ENCODE measurements at regions not wholly inside any gene's neighbourhood (a gene's known extent, or its start where the extent isn't known, plus 50 kb on each side); places are given as distances from the start of the nearest gene placed in this dataset.

- no peak for DNase-seq (ENCODE audit: low read depth in 2 of 2)
- Histone ChIP-seq H3K79me2 (ENCODE audit: control insufficient read depth, insufficient read depth, low read length) (no peaks in the 10 kb centered on the region), H3K36me3 (ENCODE audit: control insufficient read depth, insufficient read depth, low read length) (no peaks in the 10 kb centered on the region), H3K27ac (ENCODE audit: insufficient read depth, low read length) (no peak overlapping the region), H3K27me3 (ENCODE audit: control insufficient read depth, insufficient read depth, low read length) (peaks cover 3% of the 10 kb centered on the region), H3K4me1 (ENCODE audit: control insufficient read depth, extremely low read depth, insufficient read depth, low read length) (no peaks in the 10 kb centered on the region), H3K9me3 (ENCODE audit: control insufficient read depth, insufficient read depth, low read depth, low read length) (no peaks in the 10 kb centered on the region), H4K20me1 (ENCODE audit: control insufficient read depth, extremely low read depth, insufficient read depth, low read length) (no peaks in the 10 kb centered on the region), H3K4me2 (ENCODE audit: extremely low read depth, insufficient read depth, low read length) (no peak overlapping the region), H2AFZ (ENCODE audit: low read length) (no peak overlapping the region), H3K4me3 (replicated peaks in 1 of 4; ENCODE audit: control extremely low read depth in 1 of 4, insufficient read depth in 1 of 4, low read depth in 3 of 4, low read length in 4 of 4) (no peak overlapping the region), H3K9ac (ENCODE audit: insufficient read depth, low read length) (no peak overlapping the region)
- TF ChIP-seq, protein P1, sequence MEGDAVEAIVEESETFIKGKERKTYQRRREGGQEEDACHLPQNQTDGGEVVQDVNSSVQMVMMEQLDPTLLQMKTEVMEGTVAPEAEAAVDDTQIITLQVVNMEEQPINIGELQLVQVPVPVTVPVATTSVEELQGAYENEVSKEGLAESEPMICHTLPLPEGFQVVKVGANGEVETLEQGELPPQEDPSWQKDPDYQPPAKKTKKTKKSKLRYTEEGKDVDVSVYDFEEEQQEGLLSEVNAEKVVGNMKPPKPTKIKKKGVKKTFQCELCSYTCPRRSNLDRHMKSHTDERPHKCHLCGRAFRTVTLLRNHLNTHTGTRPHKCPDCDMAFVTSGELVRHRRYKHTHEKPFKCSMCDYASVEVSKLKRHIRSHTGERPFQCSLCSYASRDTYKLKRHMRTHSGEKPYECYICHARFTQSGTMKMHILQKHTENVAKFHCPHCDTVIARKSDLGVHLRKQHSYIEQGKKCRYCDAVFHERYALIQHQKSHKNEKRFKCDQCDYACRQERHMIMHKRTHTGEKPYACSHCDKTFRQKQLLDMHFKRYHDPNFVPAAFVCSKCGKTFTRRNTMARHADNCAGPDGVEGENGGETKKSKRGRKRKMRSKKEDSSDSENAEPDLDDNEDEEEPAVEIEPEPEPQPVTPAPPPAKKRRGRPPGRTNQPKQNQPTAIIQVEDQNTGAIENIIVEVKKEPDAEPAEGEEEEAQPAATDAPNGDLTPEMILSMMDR (conservative IDR thresholded peaks at IDR 0.05 in 1 of 2, IDR thresholded peaks at IDR 0.05 in 1 of 2; ENCODE audit: low read depth in 1 of 2, low read length in 2 of 2): no peak
- no peak for TF ChIP-seq EZH2 (IDR thresholded peaks at IDR 0.05; ENCODE audit: low read length, missing control alignments)
Measured at GRCh38 chr15:79195802-79196201, 86.7 kb upstream of the ANKRD34C start.

DNA sequence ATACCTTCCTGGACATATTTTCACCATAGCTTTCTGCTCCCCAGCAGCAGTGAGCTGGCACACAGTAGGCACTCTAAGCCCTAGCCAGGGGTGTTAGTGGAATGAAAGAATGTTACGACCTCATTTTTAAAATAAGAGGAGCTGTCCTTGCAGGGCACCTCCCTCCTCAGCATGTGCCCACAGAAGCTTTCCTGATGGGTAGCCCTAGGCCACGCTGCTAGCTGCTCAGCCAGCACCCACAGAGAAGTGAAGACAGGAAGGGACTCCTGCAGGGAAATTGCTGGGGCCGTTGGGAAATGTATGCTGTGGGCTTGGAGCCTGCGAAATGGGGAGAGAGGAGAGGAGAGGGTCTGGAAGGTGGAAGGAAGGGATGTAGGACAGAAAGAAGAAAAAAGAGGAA lies 87.3 kb upstream of the ANKRD34C start:
- Histone ChIP-seq H3K36me3 (ENCODE audit: control insufficient read depth, insufficient read depth, low read length) (no peaks in the 10 kb centered on the region), H3K27ac (ENCODE audit: insufficient read depth, low read length) (no peak overlapping the region), H3K4me3 (replicated peaks in 1 of 4; ENCODE audit: control extremely low read depth in 1 of 4, insufficient read depth in 1 of 4, low read depth in 3 of 4, low read length in 4 of 4) (no peak overlapping the region), H4K20me1 (ENCODE audit: control insufficient read depth, extremely low read depth, insufficient read depth, low read length) (no peaks in the 10 kb centered on the region), H3K9me3 (ENCODE audit: control insufficient read depth, insufficient read depth, low read depth, low read length) (no peaks in the 10 kb centered on the region), H3K4me1 (ENCODE audit: control insufficient read depth, extremely low read depth, insufficient read depth, low read length) (no peaks in the 10 kb centered on the region), H3K4me2 (ENCODE audit: extremely low read depth, insufficient read depth, low read length) (no peak overlapping the region), H3K79me2 (ENCODE audit: control insufficient read depth, insufficient read depth, low read length) (no peaks in the 10 kb centered on the region), H3K27me3 (ENCODE audit: control insufficient read depth, insufficient read depth, low read length) (peaks cover 3% of the 10 kb centered on the region), H3K9ac (ENCODE audit: insufficient read depth, low read length) (no peak overlapping the region), H2AFZ (ENCODE audit: low read length) (no peak overlapping the region)
- TF ChIP-seq, protein P1 (conservative IDR thresholded peaks at IDR 0.05 in 1 of 2, IDR thresholded peaks at IDR 0.05 in 1 of 2; ENCODE audit: low read depth in 1 of 2, low read length in 2 of 2): no peak
- TF ChIP-seq EZH2 (IDR thresholded peaks at IDR 0.05; ENCODE audit: low read length, missing control alignments): no peak
- DNase-seq (ENCODE audit: low read depth in 2 of 2): no peak

DNA sequence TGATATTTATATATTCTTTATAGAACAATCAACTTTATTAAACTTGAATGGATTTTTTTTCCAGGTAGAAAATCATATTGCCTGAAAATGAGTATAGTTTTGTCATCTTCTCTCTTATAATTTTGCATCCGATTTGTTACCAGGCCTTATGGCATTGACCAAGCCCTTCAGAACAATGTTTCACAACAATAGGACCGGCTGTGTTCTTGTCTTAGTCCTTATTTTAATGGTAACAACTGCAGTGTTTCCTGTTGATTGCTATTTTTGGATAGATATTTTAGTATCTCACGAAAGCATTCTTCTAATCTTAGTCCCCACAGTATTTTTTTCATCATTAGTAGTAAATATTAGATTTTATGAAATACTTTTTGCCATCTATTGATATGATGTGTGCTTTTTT lies 88.1 kb upstream of the ANKRD34C start:
- no peak overlapping the region for H3K4me2 ChIP-seq (ENCODE audit: extremely low read depth, insufficient read depth, low read length)
- no peak for DNase-seq (ENCODE audit: low read depth in 2 of 2)
- no peaks in the 10 kb centered on the region for H3K9me3 ChIP-seq (ENCODE audit: control insufficient read depth, insufficient read depth, low read depth, low read length)
- TF ChIP-seq EZH2 (IDR thresholded peaks at IDR 0.05; ENCODE audit: low read length, missing control alignments): no peak
- TF ChIP-seq, protein P1 (conservative IDR thresholded peaks at IDR 0.05 in 1 of 2, IDR thresholded peaks at IDR 0.05 in 1 of 2; ENCODE audit: low read depth in 1 of 2, low read length in 2 of 2): no peak
- H3K9ac ChIP-seq (ENCODE audit: insufficient read depth, low read length): no peak overlapping the region
- no peak overlapping the region for H2AFZ ChIP-seq (ENCODE audit: low read length)
- H3K4me1 ChIP-seq (ENCODE audit: control insufficient read depth, extremely low read depth, insufficient read depth, low read length): no peaks in the 10 kb centered on the region
- H3K27me3 ChIP-seq (ENCODE audit: control insufficient read depth, insufficient read depth, low read length): peaks cover 3% of the 10 kb centered on the region
- no peaks in the 10 kb centered on the region for H3K36me3 ChIP-seq (ENCODE audit: control insufficient read depth, insufficient read depth, low read length)
- H4K20me1 ChIP-seq (ENCODE audit: control insufficient read depth, extremely low read depth, insufficient read depth, low read length): no peaks in the 10 kb centered on the region
- H3K79me2 ChIP-seq (ENCODE audit: control insufficient read depth, insufficient read depth, low read length): no peaks in the 10 kb centered on the region
- no peak overlapping the region for H3K4me3 ChIP-seq (replicated peaks in 1 of 4; ENCODE audit: control extremely low read depth in 1 of 4, insufficient read depth in 1 of 4, low read depth in 3 of 4, low read length in 4 of 4)
- no peak overlapping the region for H3K27ac ChIP-seq (ENCODE audit: insufficient read depth, low read length)
